Endothelial cell (in vitro differentiated cells): ENCODE measurements at regions not wholly inside any gene's neighbourhood (a gene's known extent, or its start where the extent isn't known, plus 50 kb on each side); places are given as distances from the start of the nearest gene placed in this dataset.

Source experiments
- DNase-seq: peaks from one replicate; pipeline ENCODE4 v3.0.0; 2021; ENCODE audit warnings: low spot score
- H3K27ac Mint-ChIP-seq: one replicate; pipeline ENCODE4 v1.8.0; 2021; ENCODE audit warnings: mixed read lengths, inconsistent platforms; ENCODE audit not compliant: unreplicated experiment
- H3K27me3 Mint-ChIP-seq: one replicate; pipeline ENCODE4 v1.8.0; 2021; ENCODE audit warnings: mild to moderate bottlenecking, moderate library complexity, mixed read lengths, inconsistent platforms; ENCODE audit not compliant: unreplicated experiment
- H3K36me3 Mint-ChIP-seq: one replicate; pipeline ENCODE4 v1.8.0; 2021; ENCODE audit warnings: mild to moderate bottlenecking, low read depth, mixed read lengths, inconsistent platforms; ENCODE audit not compliant: unreplicated experiment
- H3K4me1 Mint-ChIP-seq: one replicate; pipeline ENCODE4 v1.8.0; 2021; ENCODE audit warnings: mild to moderate bottlenecking, mixed read lengths, inconsistent platforms; ENCODE audit not compliant: unreplicated experiment
- H3K4me3 Mint-ChIP-seq: one replicate; pipeline ENCODE4 v1.8.0; 2021; ENCODE audit warnings: mild to moderate bottlenecking, mixed read lengths, inconsistent platforms; ENCODE audit not compliant: unreplicated experiment
- H3K9me3 Mint-ChIP-seq: one replicate; pipeline ENCODE4 v1.8.0; 2021; ENCODE audit warnings: mixed read lengths, inconsistent platforms; ENCODE audit not compliant: unreplicated experiment
- TF ChIP-seq, protein P1 (sequence below): fragments of 200-600 bp; sonication (generic); IDR thresholded peaks from one replicate; pipeline ENCODE4 v1.5.0; 2021; ENCODE audit warnings: antibody characterized with exemption; ENCODE audit not compliant: unreplicated experiment

DNA sequence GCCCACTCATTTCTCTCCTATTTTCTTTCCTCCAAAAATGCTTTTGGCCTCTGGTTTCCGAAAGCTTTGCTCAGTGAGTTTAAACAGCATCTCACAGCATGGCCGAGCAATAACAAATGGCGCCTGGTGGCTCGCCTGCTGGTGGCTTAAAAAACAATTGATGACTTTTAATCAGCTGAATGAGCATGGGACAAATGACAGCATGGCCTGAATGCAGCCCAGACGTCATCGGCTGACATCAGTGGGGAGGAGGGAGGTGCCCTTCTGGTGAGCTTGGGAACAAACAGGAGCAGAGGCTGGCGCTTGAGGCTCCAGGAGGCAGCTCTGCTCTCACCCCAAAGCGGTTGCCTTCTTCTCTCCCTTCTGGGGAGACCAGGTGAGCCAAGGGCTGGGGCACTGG lies 286.4 kb downstream of the BCOR start:
- DNase-seq = no peak
- Mint-ChIP-seq H3K4me1 (peaks cover 19% of the 10 kb centered on the region), H3K9me3 (no peaks in the 10 kb centered on the region), H3K27me3 (peaks cover 2% of the 10 kb centered on the region), H3K27ac (no peak overlapping the region), H3K4me3 (no peak overlapping the region), H3K36me3 (no peaks in the 10 kb centered on the region)
- TF ChIP-seq, protein P1, sequence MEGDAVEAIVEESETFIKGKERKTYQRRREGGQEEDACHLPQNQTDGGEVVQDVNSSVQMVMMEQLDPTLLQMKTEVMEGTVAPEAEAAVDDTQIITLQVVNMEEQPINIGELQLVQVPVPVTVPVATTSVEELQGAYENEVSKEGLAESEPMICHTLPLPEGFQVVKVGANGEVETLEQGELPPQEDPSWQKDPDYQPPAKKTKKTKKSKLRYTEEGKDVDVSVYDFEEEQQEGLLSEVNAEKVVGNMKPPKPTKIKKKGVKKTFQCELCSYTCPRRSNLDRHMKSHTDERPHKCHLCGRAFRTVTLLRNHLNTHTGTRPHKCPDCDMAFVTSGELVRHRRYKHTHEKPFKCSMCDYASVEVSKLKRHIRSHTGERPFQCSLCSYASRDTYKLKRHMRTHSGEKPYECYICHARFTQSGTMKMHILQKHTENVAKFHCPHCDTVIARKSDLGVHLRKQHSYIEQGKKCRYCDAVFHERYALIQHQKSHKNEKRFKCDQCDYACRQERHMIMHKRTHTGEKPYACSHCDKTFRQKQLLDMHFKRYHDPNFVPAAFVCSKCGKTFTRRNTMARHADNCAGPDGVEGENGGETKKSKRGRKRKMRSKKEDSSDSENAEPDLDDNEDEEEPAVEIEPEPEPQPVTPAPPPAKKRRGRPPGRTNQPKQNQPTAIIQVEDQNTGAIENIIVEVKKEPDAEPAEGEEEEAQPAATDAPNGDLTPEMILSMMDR = no peak

DNA sequence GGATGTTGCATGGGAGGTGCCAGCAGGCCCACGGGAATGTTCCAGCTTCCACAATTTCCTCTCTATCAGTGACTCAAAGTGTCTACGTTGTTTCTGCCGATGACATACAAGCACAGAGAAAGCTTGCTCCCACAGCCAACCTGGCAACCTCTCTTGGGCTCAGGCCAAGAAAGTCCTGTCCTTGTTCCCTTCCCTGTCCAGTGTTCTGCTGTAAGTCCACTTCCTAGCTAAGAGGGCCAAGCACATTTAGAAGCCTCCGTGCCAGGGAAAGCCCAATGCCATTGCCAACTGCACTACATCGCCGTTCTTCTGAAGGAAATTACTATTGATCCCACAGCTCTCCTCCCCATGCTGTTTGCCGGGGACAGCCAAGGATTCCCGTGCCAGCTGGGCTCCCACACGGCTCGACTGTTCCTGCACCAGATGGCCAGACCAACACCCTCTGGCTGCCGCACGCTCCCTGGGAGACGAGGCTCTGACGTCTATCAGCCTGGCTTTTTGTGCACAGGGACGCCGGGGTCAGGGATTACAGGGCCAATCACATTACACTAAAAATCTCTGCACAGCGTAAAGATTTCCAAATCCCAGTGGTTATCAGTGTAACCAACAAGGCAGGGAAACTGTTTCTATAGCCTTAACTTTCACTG lies 284.0 kb downstream of the BCOR start:
- Mint-ChIP-seq H3K36me3 (no peaks in the 10 kb centered on the region), H3K27ac (no peak overlapping the region), H3K27me3 (peaks cover 2% of the 10 kb centered on the region), H3K4me3 (no peak overlapping the region), H3K4me1 (peaks cover 22% of the 10 kb centered on the region), H3K9me3 (no peaks in the 10 kb centered on the region)
- no peak for DNase-seq
- TF ChIP-seq, protein P1 = no peak

DNA sequence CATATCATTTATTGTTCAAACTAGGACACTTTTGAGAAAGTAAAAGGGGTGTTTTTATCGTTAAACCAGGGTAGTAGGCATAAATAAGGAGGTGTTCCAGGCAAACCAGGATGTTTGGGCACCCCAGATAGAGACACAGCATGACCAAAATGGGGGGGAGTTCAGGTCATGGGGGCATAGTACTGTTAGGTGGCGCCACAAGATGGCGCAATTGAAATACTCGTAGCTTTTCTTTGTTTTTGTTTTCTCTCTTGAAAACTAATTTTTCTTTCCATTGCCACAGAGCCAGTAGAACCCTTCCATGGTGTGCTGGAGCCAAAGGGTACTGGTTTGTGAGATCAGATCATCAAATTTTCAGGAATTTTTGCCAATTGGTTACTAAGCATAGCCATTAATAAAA lies 283.4 kb downstream of the BCOR start:
- no peaks in the 10 kb centered on the region for H3K9me3 Mint-ChIP-seq
- DNase-seq = no peak
- H3K27me3 Mint-ChIP-seq = peaks cover 2% of the 10 kb centered on the region
- TF ChIP-seq, protein P1 = peak; percentile 43
- H3K36me3 Mint-ChIP-seq = no peaks in the 10 kb centered on the region
- H3K27ac Mint-ChIP-seq = no peak overlapping the region
- no peak overlapping the region for H3K4me3 Mint-ChIP-seq
- peaks cover 16% of the 10 kb centered on the region for H3K4me1 Mint-ChIP-seq

DNA sequence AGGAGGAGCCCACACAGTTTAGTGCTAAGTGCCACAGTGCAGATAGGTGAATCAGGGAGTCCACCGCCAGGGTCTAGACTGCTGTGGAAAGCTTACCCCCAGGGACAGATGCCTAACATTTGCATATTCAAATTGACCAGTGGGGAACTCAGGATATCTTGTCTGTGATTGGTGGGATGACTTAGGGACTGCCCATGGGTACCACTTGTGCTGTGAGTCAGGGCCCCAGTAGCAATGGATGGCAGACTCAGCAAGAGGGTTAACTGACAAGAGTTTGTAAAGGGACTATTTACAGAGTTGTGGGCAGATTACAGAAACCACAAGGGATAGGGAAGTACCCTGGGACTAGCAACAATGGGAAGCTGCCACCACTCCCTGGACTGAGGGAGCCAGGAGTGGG lies 282.1 kb downstream of the BCOR start:
- peaks cover 2% of the 10 kb centered on the region for H3K27me3 Mint-ChIP-seq
- no peak overlapping the region for H3K27ac Mint-ChIP-seq
- H3K4me1 Mint-ChIP-seq = peaks cover 20% of the 10 kb centered on the region
- H3K4me3 Mint-ChIP-seq = no peak overlapping the region
- TF ChIP-seq, protein P1 = no peak
- DNase-seq = no peak
- H3K36me3 Mint-ChIP-seq = no peaks in the 10 kb centered on the region
- H3K9me3 Mint-ChIP-seq = no peaks in the 10 kb centered on the region

DNA sequence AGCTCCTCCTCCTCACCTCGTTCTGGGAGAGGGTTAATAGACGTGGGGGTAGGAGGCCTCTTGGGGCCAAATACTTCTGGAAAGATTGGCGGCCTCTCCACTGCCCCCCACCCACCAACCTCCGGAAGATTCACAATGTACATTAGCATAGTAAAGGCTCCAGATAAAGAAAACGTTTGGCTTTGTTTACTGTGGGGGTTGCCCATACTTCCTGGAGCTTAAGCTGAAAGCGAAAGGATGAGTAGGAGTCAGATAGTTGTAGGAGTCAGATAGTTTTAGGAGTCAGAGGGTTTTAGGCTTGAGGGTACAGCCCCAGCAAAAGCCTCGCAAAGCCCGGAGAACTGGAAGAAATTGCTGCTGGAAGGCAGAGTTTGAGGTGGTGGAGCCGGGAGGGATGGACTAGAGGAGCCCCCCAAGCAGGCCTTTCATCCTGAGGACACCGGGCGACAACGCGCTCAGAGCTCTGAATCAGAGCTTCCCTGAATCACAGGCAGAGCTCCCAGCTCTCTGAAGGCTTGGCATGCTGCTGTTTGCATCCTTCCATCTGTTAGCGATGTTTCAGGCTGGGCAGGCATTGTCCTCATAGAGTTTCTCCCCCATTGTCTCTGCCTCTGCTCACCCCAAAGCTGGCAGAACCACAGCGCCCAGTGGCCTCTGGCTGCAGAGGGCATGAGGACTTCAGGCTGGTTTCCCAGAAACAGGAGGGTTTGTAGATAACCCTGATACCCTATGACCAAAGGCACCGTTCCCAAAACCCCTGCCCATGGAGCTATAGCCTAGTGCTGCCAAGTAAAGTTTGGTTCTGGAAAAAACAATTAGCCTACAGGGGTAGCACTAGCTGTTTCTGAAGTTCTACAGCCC lies 280.7 kb downstream of the BCOR start:
- H3K4me1 Mint-ChIP-seq = peaks cover 20% of the 10 kb centered on the region
- no peaks in the 10 kb centered on the region for H3K9me3 Mint-ChIP-seq
- H3K27ac Mint-ChIP-seq = no peak overlapping the region
- peaks cover 2% of the 10 kb centered on the region for H3K27me3 Mint-ChIP-seq
- TF ChIP-seq, protein P1 = no peak
- no peak overlapping the region for H3K4me3 Mint-ChIP-seq
- no peak for DNase-seq
- H3K36me3 Mint-ChIP-seq = no peaks in the 10 kb centered on the region
